Astrocyte of the cerebellum (primary cell): ENCODE measurements at regions not wholly inside any gene's neighbourhood (a gene's known extent, or its start where the extent isn't known, plus 50 kb on each side); places are given as distances from the start of the nearest gene placed in this dataset.

Source experiments
- DNase-seq: peaks from one replicate; pipeline ENCODE4 v3.0.0-alpha.2; 2011; ENCODE audit warnings: low read depth
- H3K4me3 ChIP-seq: 2 replicates; pipeline ENCODE4 v1.5.1; 2011; ENCODE audit warnings: mild to moderate bottlenecking, low read depth, low read length, moderate library complexity
- CTCF ChIP-seq: IDR thresholded peaks from 2 replicates; pipeline ENCODE4 v1.5.1; 2012; ENCODE audit warnings: low read length, low read depth, moderate library complexity, mild to moderate bottlenecking; ENCODE audit errors: missing control alignments
- in situ Hi-C: cut with HindIII; loops from 2 replicates; pipeline ENCODE4 v1.10.0; 2017; ENCODE audit warnings: low sequenced_read_pairs

- DNase-seq = no peak
- no peak for TF ChIP-seq CTCF
- H3K4me3 ChIP-seq = no peak overlapping the region
- in situ Hi-C loops = no loop called here
These were observed 52.7 kb upstream of the DCD start for GRCh38 chr12:54700849-54701248.

GRCh38 chr12:54700301-54700700 lies 52.1 kb upstream of the DCD start:
- in situ Hi-C loops = no loop called here
- H3K4me3 ChIP-seq = no peak overlapping the region
- no peak for TF ChIP-seq CTCF
- DNase-seq = no peak
